Activated T-helper 2 cell treated with anti-CD3 and anti-CD28 coated beads, Interferon-gamma antibody, Interleukin-2, Interleukin-4, amounts not matched to agents 10 μg/mL and 5 μg/mL and 100 μg/mL, durations not matched to agents 14 hours and 24 hours and 36 hours (primary cell): ENCODE measurements at regions not wholly inside any gene's neighbourhood (a gene's known extent, or its start where the extent isn't known, plus 50 kb on each side); places are given as distances from the start of the nearest gene placed in this dataset.
"Not testable (repeated sequence)": the region's sequence is repeated elsewhere in the genome, so short reads cannot be mapped to it uniquely, and the experiment has no call there.

ENCODE experiments used
- DNase-seq: peaks from one replicate; pipeline ENCODE4 v3.0.0; 2021; ENCODE audit warnings: low spot score
- H3K27ac Mint-ChIP-seq: one replicate; pipeline ENCODE4 v1.8.0; 2021; ENCODE audit warnings: mixed read lengths
- H3K27me3 Mint-ChIP-seq: one replicate; pipeline ENCODE4 v1.8.0; 2021; ENCODE audit warnings: low read depth, mixed read lengths
- H3K36me3 Mint-ChIP-seq: one replicate; pipeline ENCODE4 v1.8.0; 2021; ENCODE audit warnings: low read depth, mixed read lengths
- H3K4me1 Mint-ChIP-seq: one replicate; pipeline ENCODE4 v1.8.0; 2021; ENCODE audit warnings: low read depth, mixed read lengths
- H3K4me3 Mint-ChIP-seq: one replicate; pipeline ENCODE4 v1.8.0; 2021; ENCODE audit warnings: low read depth, mild to moderate bottlenecking, moderate library complexity, mixed read lengths
- H3K9me3 Mint-ChIP-seq: one replicate; pipeline ENCODE4 v1.8.0; 2021; ENCODE audit warnings: mixed read lengths
- intact Hi-C: fragments of 100-400 bp; cut with micrococcal nuclease; formaldehyde crosslinking; loops from one replicate; pipeline ENCODE4 v1.15.1; 2023

DNA sequence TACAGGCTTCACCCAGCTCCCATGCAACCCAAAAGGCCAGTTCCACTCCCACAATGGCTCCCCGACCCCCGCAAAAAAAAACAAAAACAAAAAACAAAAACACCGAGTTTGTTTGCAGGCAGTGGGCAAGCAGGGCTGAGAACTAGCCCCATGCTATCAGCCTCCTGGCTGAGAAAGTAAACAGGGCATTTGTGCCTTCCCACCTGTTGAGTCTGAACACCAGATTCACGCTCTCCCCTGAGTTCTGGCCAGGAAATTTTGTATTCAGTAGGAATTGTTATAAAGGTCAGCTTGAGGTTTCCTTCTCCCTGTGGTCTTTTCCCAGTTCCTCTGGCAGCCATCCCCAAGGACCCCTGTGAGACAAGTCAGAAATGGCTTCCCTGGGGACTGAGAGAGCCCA is 1066.5 kb downstream of the GLUD2 start:
- Mint-ChIP-seq H3K4me1 (no peaks in the 10 kb centered on the region), H3K27me3 (no peaks in the 10 kb centered on the region), H3K9me3 (no peaks in the 10 kb centered on the region), H3K27ac (no peak overlapping the region), H3K36me3 (no peaks in the 10 kb centered on the region), H3K4me3 (no peak overlapping the region)
- intact Hi-C loops, result no loop called here
- no peak for DNase-seq

GRCh38 chrX:122115604-122116003 is 1068.2 kb downstream of the GLUD2 start:
- no peaks in the 10 kb centered on the region for H3K4me1 Mint-ChIP-seq
- H3K36me3 Mint-ChIP-seq, result no peaks in the 10 kb centered on the region
- intact Hi-C loops, result no loop called here
- no peaks in the 10 kb centered on the region for H3K27me3 Mint-ChIP-seq
- no peak overlapping the region for H3K4me3 Mint-ChIP-seq
- no peaks in the 10 kb centered on the region for H3K9me3 Mint-ChIP-seq
- no peak for DNase-seq
- H3K27ac Mint-ChIP-seq, result no peak overlapping the region

GRCh38 chrX:122119361-122119760 is 1064.7 kb upstream of the GRIA3 start:
- intact Hi-C loops, result no loop called here
- no peak for DNase-seq
- Mint-ChIP-seq H3K27ac (no peak overlapping the region), H3K4me3 (no peak overlapping the region), H3K36me3 (no peaks in the 10 kb centered on the region), H3K27me3 (no peaks in the 10 kb centered on the region), H3K9me3 (no peaks in the 10 kb centered on the region), H3K4me1 (no peaks in the 10 kb centered on the region)

DNA sequence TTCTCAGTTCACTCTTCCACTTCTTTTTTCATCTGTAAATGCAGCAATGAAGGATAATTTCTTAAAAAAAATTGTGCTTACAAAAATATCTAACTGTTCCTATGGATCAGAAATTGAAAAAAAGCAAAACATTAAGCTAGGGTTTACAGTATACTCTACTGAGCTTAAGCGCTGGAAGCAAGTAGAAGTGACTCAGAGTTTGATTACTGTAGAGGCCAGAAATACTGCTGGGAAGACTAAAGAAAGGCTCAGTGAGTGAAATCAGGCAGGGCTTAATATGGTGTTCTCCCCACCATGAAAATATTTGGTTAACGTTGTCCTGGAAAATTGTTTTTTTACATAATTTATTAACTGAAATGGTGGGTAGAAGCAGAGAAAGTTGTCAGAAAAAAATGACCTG is 1061.8 kb upstream of the GRIA3 start:
- DNase-seq, result no peak
- H3K36me3 Mint-ChIP-seq, result no peaks in the 10 kb centered on the region
- intact Hi-C loops, result no loop called here
- no peaks in the 10 kb centered on the region for H3K9me3 Mint-ChIP-seq
- no peak overlapping the region for H3K27ac Mint-ChIP-seq
- no peaks in the 10 kb centered on the region for H3K27me3 Mint-ChIP-seq
- H3K4me3 Mint-ChIP-seq, result no peak overlapping the region
- H3K4me1 Mint-ChIP-seq, result no peaks in the 10 kb centered on the region

- H3K36me3 Mint-ChIP-seq, result no peaks in the 10 kb centered on the region
- H3K27me3 Mint-ChIP-seq, result no peaks in the 10 kb centered on the region
- no peaks in the 10 kb centered on the region for H3K4me1 Mint-ChIP-seq
- H3K4me3 Mint-ChIP-seq, result no peak overlapping the region
- no peak for DNase-seq
- intact Hi-C loops, result no loop called here
- H3K9me3 Mint-ChIP-seq, result no peaks in the 10 kb centered on the region
- no peak overlapping the region for H3K27ac Mint-ChIP-seq
Observed at GRCh38 chrX:122133478-122133877, 1050.6 kb upstream of the GRIA3 start.

DNA sequence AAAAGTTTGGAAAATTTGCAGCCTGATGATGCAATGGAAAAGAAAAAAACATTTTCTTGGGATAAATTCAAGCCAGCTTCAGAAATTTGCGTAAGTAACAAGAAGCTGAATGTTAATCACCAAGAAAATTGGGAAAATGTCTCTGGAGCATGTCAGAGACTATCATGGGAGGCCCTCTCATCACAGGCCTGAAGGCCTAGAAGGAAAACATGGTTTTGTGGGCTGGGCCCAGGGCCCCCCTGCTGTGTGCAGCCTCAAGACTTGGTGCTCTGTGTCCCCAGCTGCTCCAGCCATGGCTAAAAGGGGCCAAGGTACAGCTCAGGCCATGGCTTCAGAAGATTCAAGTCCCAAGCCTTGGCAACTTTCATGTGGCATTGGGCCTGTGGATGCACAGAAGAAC is 1049.8 kb upstream of the GRIA3 start:
- no peak for DNase-seq
- intact Hi-C loops, result no loop called here
- no peak overlapping the region for H3K4me3 Mint-ChIP-seq
- no peak overlapping the region for H3K27ac Mint-ChIP-seq
- no peaks in the 10 kb centered on the region for H3K9me3 Mint-ChIP-seq
- no peaks in the 10 kb centered on the region for H3K4me1 Mint-ChIP-seq
- H3K27me3 Mint-ChIP-seq, result no peaks in the 10 kb centered on the region
- no peaks in the 10 kb centered on the region for H3K36me3 Mint-ChIP-seq

DNA sequence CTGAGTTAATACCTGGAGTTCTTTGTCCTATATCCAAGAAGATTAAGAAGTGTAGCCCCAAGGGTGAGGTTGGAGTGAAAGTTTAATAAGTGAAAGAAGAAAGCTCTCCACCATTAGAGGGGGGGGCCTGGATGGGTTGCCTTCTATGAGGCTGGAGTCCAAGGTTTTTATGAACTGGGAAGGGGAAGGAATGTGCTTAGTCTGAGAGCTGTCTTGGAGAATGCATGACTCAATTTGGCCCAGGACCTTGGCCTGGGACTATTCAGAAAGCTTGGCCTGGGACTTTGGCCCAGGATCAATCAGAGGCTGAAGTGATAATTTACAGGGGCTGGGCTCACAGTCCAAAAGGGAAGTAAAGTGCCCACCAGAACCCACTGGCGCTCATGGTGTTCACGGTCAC is 1049.0 kb upstream of the GRIA3 start:
- DNase-seq, result no peak
- no peaks in the 10 kb centered on the region for H3K27me3 Mint-ChIP-seq
- H3K4me3 Mint-ChIP-seq, result no peak overlapping the region
- no peaks in the 10 kb centered on the region for H3K4me1 Mint-ChIP-seq
- H3K36me3 Mint-ChIP-seq, result no peaks in the 10 kb centered on the region
- H3K27ac Mint-ChIP-seq, result no peak overlapping the region
- intact Hi-C loops, result no loop called here
- no peaks in the 10 kb centered on the region for H3K9me3 Mint-ChIP-seq

- H3K4me1 Mint-ChIP-seq, H3K36me3 Mint-ChIP-seq, H3K4me3 Mint-ChIP-seq, intact Hi-C loops, H3K27ac Mint-ChIP-seq, DNase-seq, H3K27me3 Mint-ChIP-seq, H3K9me3 Mint-ChIP-seq: not testable (repeated sequence)
Observed at GRCh38 chrX:122140219-122140618, 1043.9 kb upstream of the GRIA3 start.

DNA sequence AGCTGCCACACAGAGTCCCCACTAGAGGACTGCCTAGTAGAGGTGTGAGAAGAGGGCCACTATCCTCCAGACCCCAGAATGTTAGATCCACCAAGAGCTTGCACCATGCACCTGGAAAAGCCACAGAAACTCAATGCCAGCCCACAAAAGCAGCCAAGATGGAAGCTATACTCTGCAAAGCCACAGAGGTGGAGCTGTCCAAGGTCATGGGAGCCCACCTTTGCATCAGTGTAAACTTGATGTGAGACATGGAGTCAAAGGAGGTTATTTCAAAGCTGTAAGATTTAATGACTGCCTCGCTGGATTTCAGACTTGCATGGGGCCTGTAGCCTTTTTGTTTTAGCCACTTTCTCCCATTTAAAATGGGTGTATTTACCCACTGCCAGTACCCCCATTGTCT is 1030.1 kb upstream of the GRIA3 start:
- Mint-ChIP-seq H3K4me3 (no peak overlapping the region), H3K9me3 (peaks cover 4% of the 10 kb centered on the region), H3K27ac (no peak overlapping the region), H3K27me3 (no peaks in the 10 kb centered on the region), H3K4me1 (no peaks in the 10 kb centered on the region), H3K36me3 (no peaks in the 10 kb centered on the region)
- no peak for DNase-seq
- intact Hi-C loops, result no loop called here

DNA sequence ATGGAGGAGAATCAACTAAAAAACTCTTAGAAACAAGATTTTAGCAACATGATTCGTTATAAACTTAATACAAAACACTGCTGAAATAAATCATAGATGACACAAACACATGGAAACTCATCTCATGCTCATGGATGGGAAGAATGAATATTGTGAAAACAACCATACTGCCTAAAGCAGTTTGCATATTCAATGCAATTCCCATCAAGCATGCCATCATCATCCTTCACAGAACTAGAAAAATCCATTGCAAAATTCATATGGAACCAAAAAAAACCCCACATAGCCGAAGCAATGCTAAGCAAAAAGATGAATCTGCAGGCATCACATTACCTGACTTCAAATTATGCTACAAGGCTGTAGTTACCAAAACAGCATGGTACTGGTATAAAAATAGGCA is 1015.8 kb upstream of the GRIA3 start:
- Mint-ChIP-seq H3K27ac (no peak overlapping the region), H3K4me3 (no peak overlapping the region), H3K36me3 (no peaks in the 10 kb centered on the region), H3K4me1 (no peaks in the 10 kb centered on the region), H3K9me3 (no peaks in the 10 kb centered on the region), H3K27me3 (no peaks in the 10 kb centered on the region)
- no peak for DNase-seq
- intact Hi-C loops, result no loop called here

DNA sequence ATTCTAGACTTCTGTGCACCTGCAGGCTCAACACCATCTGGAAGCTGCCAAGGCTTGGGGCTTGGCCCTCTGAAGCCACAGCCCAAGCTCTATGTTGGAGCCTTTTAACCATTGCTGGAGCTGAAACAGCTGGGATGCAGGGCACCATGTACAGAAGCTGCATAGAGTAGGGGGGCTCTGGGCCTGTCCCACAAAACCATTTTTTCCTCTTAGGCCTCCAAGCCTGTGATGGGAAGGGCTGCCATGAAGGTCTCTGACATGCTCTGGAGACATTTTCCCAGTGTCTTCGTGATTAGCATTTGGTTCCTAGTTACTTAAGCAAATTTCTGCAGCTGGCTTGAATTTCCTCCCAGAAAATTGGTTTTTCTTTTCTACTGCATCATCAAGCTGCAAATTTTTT is 999.3 kb upstream of the GRIA3 start:
- peaks cover 6% of the 10 kb centered on the region for H3K9me3 Mint-ChIP-seq
- H3K36me3 Mint-ChIP-seq, result no peaks in the 10 kb centered on the region
- no peak overlapping the region for H3K27ac Mint-ChIP-seq
- no peak for DNase-seq
- intact Hi-C loops, result no loop called here
- no peaks in the 10 kb centered on the region for H3K4me1 Mint-ChIP-seq
- H3K27me3 Mint-ChIP-seq, result no peaks in the 10 kb centered on the region
- no peak overlapping the region for H3K4me3 Mint-ChIP-seq

- intact Hi-C loops, result no loop called here
- no peaks in the 10 kb centered on the region for H3K4me1 Mint-ChIP-seq
- no peaks in the 10 kb centered on the region for H3K27me3 Mint-ChIP-seq
- no peak overlapping the region for H3K27ac Mint-ChIP-seq
- H3K9me3 Mint-ChIP-seq, result peaks cover 6% of the 10 kb centered on the region
- H3K4me3 Mint-ChIP-seq, result no peak overlapping the region
- no peaks in the 10 kb centered on the region for H3K36me3 Mint-ChIP-seq
- no peak for DNase-seq
Observed at GRCh38 chrX:122187069-122187713, 996.9 kb upstream of the GRIA3 start.

GRCh38 chrX:122188751-122189150 is 995.3 kb upstream of the GRIA3 start:
- Mint-ChIP-seq H3K4me3 (no peak overlapping the region), H3K27me3 (no peaks in the 10 kb centered on the region), H3K4me1 (no peaks in the 10 kb centered on the region), H3K36me3 (no peaks in the 10 kb centered on the region), H3K9me3 (peaks cover 2% of the 10 kb centered on the region), H3K27ac (no peak overlapping the region)
- DNase-seq, result no peak
- intact Hi-C loops, result no loop called here

GRCh38 chrX:122196343-122196742 is 987.7 kb upstream of the GRIA3 start:
- Mint-ChIP-seq H3K4me1 (no peaks in the 10 kb centered on the region), H3K4me3 (no peak overlapping the region), H3K9me3 (no peaks in the 10 kb centered on the region), H3K36me3 (no peaks in the 10 kb centered on the region), H3K27me3 (no peaks in the 10 kb centered on the region), H3K27ac (no peak overlapping the region)
- DNase-seq, result no peak
- intact Hi-C loops, result no loop called here
